Gastroesophageal sphincter (tissue), 4 donors: ENCODE measurements at regions not wholly inside any gene's neighbourhood (a gene's known extent, or its start where the extent isn't known, plus 50 kb on each side); places are given as distances from the start of the nearest gene placed in this dataset.

Source experiments
- ATAC-seq: fragments of 150-250 bp; one replicate; pipeline ENCODE4 v1.9.1; 2016; ENCODE audit warnings: mild to moderate bottlenecking, moderate library complexity
- H3K27ac ChIP-seq, 4 donors: fragments of 200-600 bp; sonication (generic) in 3 of 4; 1 replicate in 3 of 4; 2 replicates in 1 of 4; pipeline ENCODE4 v1.5.1; 2016 to 2019
- H3K27me3 ChIP-seq: fragments of 200-600 bp; sonication (generic); one replicate; pipeline ENCODE4 v1.5.1; 2019
- H3K36me3 ChIP-seq, 2 donors: fragments of 200-600 bp; sonication (generic); one replicate each; pipeline ENCODE4 v1.5.1; 2019; ENCODE audit warnings: control low read depth in 1 of 2
- H3K4me1 ChIP-seq, 3 donors: fragments of 200-600 bp; sonication (generic); 1 replicate in 2 of 3; 2 replicates in 1 of 3; pipeline ENCODE4 v1.5.1; 2016 to 2019; ENCODE audit warnings: control low read depth in 2 of 3
- H3K4me3 ChIP-seq, 2 donors: fragments of 200-600 bp; sonication (generic); one replicate each; pipeline ENCODE4 v1.5.1; 2019; ENCODE audit warnings: mild to moderate bottlenecking in 1 of 2, moderate library complexity in 1 of 2
- H3K9me3 ChIP-seq, 3 donors: fragments of 200-600 bp; sonication (generic); one replicate each; pipeline ENCODE4 v1.5.1; 2017 to 2019; ENCODE audit warnings: control low read depth in 2 of 3
- CTCF ChIP-seq, 4 experiments: fragments of 200-600 bp in 2 of 4; fragments of 450-650 bp in 2 of 4; sonication (generic) in 1 of 4; IDR thresholded peaks; one replicate each; pipeline ENCODE4 v1.5.1; 2017 to 2019; ENCODE audit warnings: antibody characterized with exemption in 4 of 4, mild to moderate bottlenecking in 2 of 4, moderate library complexity in 2 of 4
- EP300 ChIP-seq: sonication (generic); formaldehyde crosslinking; IDR thresholded peaks from one replicate; pipeline ENCODE4 v1.6.1; 2017; ENCODE audit warnings: antibody characterized with exemption, mild to moderate bottlenecking
- POLR2A ChIP-seq, 2 donors: fragments of 450-650 bp; IDR thresholded peaks; one replicate each; pipeline ENCODE4 v1.6.1; 2017; ENCODE audit warnings: antibody characterized with exemption in 2 of 2, mild to moderate bottlenecking in 2 of 2, moderate library complexity in 1 of 2
- POLR2AphosphoS5 ChIP-seq: sonication (generic); formaldehyde crosslinking; IDR thresholded peaks from one replicate; pipeline ENCODE4 v1.6.1; 2017; ENCODE audit warnings: antibody characterized with exemption
- WGBS, 2 donors: methylation state at CpG; one replicate each; pipeline ENCODE4 v1.1.5; 2018; ENCODE audit warnings: low coverage in 1 of 2; 5-methylcytosine and 5-hydroxymethylcytosine counted together

DNA sequence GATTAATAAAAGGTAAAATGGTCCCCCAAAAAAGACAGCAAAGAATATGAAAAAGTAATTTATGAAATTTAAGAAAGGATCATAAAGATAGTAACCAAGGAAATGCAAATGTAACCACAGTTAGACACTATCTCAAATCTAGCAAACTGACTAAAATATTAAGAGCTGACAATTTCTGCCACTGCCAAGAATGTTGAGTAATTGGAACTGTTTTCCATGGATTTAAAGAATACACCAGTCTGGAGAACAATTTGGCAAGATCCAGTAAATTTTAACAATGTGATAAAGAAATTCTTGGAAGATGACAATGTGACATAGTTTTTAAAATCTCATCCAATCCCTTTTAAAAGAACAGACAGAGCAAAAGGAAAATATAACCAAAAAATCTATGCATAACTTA lies 798.0 kb upstream of the MGAT4C start:
- TF ChIP-seq POLR2AphosphoS5 (no peak), EP300 (no peak), POLR2A (IDR thresholded peaks at IDR 0.05) (no peak), CTCF (IDR thresholded peaks at IDR 0.05) (no peak)
- Histone ChIP-seq H3K27me3 (no peaks in the 10 kb centered on the region), H3K9me3 (no peaks in the 10 kb centered on the region), H3K27ac (no peak overlapping the region), H3K36me3 (no peaks in the 10 kb centered on the region), H3K4me1 (no peaks in the 10 kb centered on the region), H3K4me3 (no peak overlapping the region)
- ATAC-seq, result no peak

DNA sequence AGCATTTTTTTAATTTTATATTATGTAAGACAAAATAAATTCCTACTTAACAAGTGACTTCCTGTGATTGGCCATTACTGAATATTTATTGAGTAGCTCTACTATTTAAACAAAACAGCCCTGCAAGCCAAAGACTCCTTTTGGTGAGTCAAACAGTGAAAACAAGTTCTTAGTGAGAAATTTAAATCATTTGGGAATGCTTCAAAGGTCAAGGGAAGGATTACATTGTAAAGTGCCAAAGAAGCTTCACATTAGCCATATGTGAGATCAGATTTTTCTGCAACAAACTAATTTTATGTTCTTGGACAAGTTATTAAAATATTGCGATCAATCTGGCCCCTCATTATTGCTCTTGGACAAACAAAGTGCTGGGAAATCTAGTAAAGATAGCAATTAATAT lies 795.4 kb upstream of the MGAT4C start:
- TF ChIP-seq CTCF (IDR thresholded peaks at IDR 0.05), result no peak
- no peak for TF ChIP-seq POLR2A (IDR thresholded peaks at IDR 0.05)
- TF ChIP-seq POLR2AphosphoS5, result no peak
- no peak for TF ChIP-seq EP300
- Histone ChIP-seq H3K4me3 (no peak overlapping the region), H3K4me1 (no peaks in the 10 kb centered on the region), H3K27me3 (no peaks in the 10 kb centered on the region), H3K36me3 (no peaks in the 10 kb centered on the region), H3K9me3 (no peaks in the 10 kb centered on the region), H3K27ac (no peak overlapping the region)
- 68 to 75% methylated on average over 1 of the region's 1 CpG for WGBS, 2 donors
- no peak for ATAC-seq

- ATAC-seq, result no peak
- H3K27me3 ChIP-seq, result no peaks in the 10 kb centered on the region
- H3K36me3 ChIP-seq, result no peaks in the 10 kb centered on the region
- H3K9me3 ChIP-seq, result no peaks in the 10 kb centered on the region
- TF ChIP-seq POLR2A (IDR thresholded peaks at IDR 0.05) (no peak), POLR2AphosphoS5 (no peak), EP300 (no peak), CTCF (IDR thresholded peaks at IDR 0.05) (no peak)
- no peak overlapping the region for H3K4me3 ChIP-seq
- H3K4me1 ChIP-seq, result no peaks in the 10 kb centered on the region
- no peak overlapping the region for H3K27ac ChIP-seq
- whole genome bisulfite sequencing, 2 donors, result 95 to 96% methylated on average over 3 of the region's 3 CpGs
These were observed 791.5 kb upstream of the MGAT4C start for GRCh38 chr12:87047691-87048090.

GRCh38 chr12:87039536-87039935 lies 783.3 kb upstream of the MGAT4C start:
- no peaks in the 10 kb centered on the region for H3K4me1 ChIP-seq
- no peaks in the 10 kb centered on the region for H3K36me3 ChIP-seq
- no peak for TF ChIP-seq POLR2A (IDR thresholded peaks at IDR 0.05)
- no peak for TF ChIP-seq POLR2AphosphoS5
- no peak for TF ChIP-seq CTCF (IDR thresholded peaks at IDR 0.05)
- no peak for TF ChIP-seq EP300
- H3K27me3 ChIP-seq, result no peaks in the 10 kb centered on the region
- no peak for ATAC-seq
- no peaks in the 10 kb centered on the region for H3K9me3 ChIP-seq
- no peak overlapping the region for H3K4me3 ChIP-seq
- H3K27ac ChIP-seq, result no peak overlapping the region
- WGBS, 2 donors, result 53 to 82% methylated on average over 1 of the region's 1 CpG

- TF ChIP-seq CTCF (IDR thresholded peaks at IDR 0.05) (no peak), POLR2A (IDR thresholded peaks at IDR 0.05) (no peak), EP300 (no peak), POLR2AphosphoS5 (no peak)
- WGBS, 2 donors, result 81 to 91% methylated on average over 3 of the region's 3 CpGs
These were observed 781.9 kb upstream of the MGAT4C start for GRCh38 chr12:87038098-87038497.

More at GRCh38 chr12:87038098-87038497, 781.9 kb upstream of the MGAT4C start:
- Histone ChIP-seq H3K4me1 (no peaks in the 10 kb centered on the region), H3K27ac (no peak overlapping the region), H3K4me3 (no peak overlapping the region), H3K9me3 (no peaks in the 10 kb centered on the region), H3K36me3 (no peaks in the 10 kb centered on the region), H3K27me3 (no peaks in the 10 kb centered on the region)
- no peak for ATAC-seq
